Hepatocyte (in vitro differentiated cells): ENCODE measurements at regions not wholly inside any gene's neighbourhood (a gene's known extent, or its start where the extent isn't known, plus 50 kb on each side); places are given as distances from the start of the nearest gene placed in this dataset.

Experiments used
- DNase-seq: peaks from one replicate; pipeline ENCODE4 v3.0.0-alpha.2; 2016; ENCODE audit warnings: low spot score
- H2AFZ ChIP-seq: fragments of 200-600 bp; sonication (generic); 2 replicates; pipeline ENCODE4 v1.6.0; 2016; ENCODE audit warnings: antibody characterized with exemption, mild to moderate bottlenecking
- H3K27ac ChIP-seq: fragments of 200-600 bp; sonication (generic); 2 replicates; pipeline ENCODE4 v1.5.1; 2016; ENCODE audit warnings: mild to moderate bottlenecking
- H3K27me3 ChIP-seq: fragments of 200-600 bp; sonication (generic); 2 replicates; pipeline ENCODE4 v1.6.1; 2016
- H3K36me3 ChIP-seq: fragments of 200-600 bp; sonication (generic); replicated peaks from 2 replicates; pipeline ENCODE4 v1.5.1; 2016; ENCODE audit warnings: low read depth; ENCODE audit not compliant: insufficient read depth
- H3K4me1 ChIP-seq: fragments of 200-600 bp; sonication (generic); 2 replicates; pipeline ENCODE4 v1.5.1; 2016; ENCODE audit warnings: mild to moderate bottlenecking, moderate library complexity; ENCODE audit not compliant: insufficient read depth
- H3K4me2 ChIP-seq: fragments of 200-600 bp; sonication (generic); 2 replicates; pipeline ENCODE4 v1.6.0; 2016
- H3K4me3 ChIP-seq: fragments of 200-600 bp; sonication (generic); 2 replicates; pipeline ENCODE4 v1.5.1; 2016; ENCODE audit warnings: mild to moderate bottlenecking
- H3K79me2 ChIP-seq: fragments of 200-600 bp; sonication (generic); 2 replicates; pipeline ENCODE4 v1.6.0; 2017; ENCODE audit warnings: mild to moderate bottlenecking
- H3K9me2 ChIP-seq: fragments of 200-600 bp; sonication (generic); replicated peaks from 2 replicates; pipeline ENCODE4 v1.6.0; 2017; ENCODE audit warnings: mild to moderate bottlenecking; ENCODE audit not compliant: insufficient read depth
- H3K9me3 ChIP-seq: fragments of 200-600 bp; sonication (generic); 2 replicates; pipeline ENCODE4 v1.5.1; 2016; ENCODE audit warnings: low read depth, mild to moderate bottlenecking
- H4K20me1 ChIP-seq: fragments of 200-600 bp; sonication (generic); 2 replicates; pipeline ENCODE4 v1.6.0; 2016; ENCODE audit warnings: mild to moderate bottlenecking; ENCODE audit not compliant: insufficient read depth, poor library complexity, severe bottlenecking
- EZH2 ChIP-seq: fragments of 200-600 bp; sonication (generic); IDR thresholded peaks from 2 replicates; pipeline ENCODE4 v1.6.1; 2016; ENCODE audit warnings: antibody characterized with exemption, mild to moderate bottlenecking, borderline replicate concordance
- EZH2phosphoT487 ChIP-seq: fragments of 200-600 bp; sonication (generic); IDR thresholded peaks from one replicate; pipeline ENCODE4 v1.6.1; 2018; ENCODE audit warnings: antibody characterized with exemption, mild to moderate bottlenecking, low read depth, moderate library complexity; ENCODE audit not compliant: unreplicated experiment, severe bottlenecking
- WGBS: methylation state at CpG from one replicate; pipeline ENCODE4 v1.1.6; 2016; ENCODE audit warnings: low lambda C conversion rate; ENCODE audit errors: missing lambda C conversion rate; 5-methylcytosine and 5-hydroxymethylcytosine counted together
- TF ChIP-seq, protein P1 (sequence below): fragments of 200-600 bp; sonication (generic); IDR thresholded peaks from 2 replicates; pipeline ENCODE4 v1.5.1; 2016; ENCODE audit warnings: antibody characterized with exemption, mild to moderate bottlenecking; ENCODE audit not compliant: poor library complexity

- no peak overlapping the region for H3K4me2 ChIP-seq
- H3K36me3 ChIP-seq = no peaks in the 10 kb centered on the region
- H3K9me2 ChIP-seq = no peaks in the 10 kb centered on the region
- WGBS = 17% methylated on average over 2 of the region's 2 CpGs
- H2AFZ ChIP-seq = no peak overlapping the region
- no peaks in the 10 kb centered on the region for H3K4me1 ChIP-seq
- peak; percentile 53 for DNase-seq
- TF ChIP-seq EZH2 (no peak), EZH2phosphoT487 (no peak)
- TF ChIP-seq, protein P1, sequence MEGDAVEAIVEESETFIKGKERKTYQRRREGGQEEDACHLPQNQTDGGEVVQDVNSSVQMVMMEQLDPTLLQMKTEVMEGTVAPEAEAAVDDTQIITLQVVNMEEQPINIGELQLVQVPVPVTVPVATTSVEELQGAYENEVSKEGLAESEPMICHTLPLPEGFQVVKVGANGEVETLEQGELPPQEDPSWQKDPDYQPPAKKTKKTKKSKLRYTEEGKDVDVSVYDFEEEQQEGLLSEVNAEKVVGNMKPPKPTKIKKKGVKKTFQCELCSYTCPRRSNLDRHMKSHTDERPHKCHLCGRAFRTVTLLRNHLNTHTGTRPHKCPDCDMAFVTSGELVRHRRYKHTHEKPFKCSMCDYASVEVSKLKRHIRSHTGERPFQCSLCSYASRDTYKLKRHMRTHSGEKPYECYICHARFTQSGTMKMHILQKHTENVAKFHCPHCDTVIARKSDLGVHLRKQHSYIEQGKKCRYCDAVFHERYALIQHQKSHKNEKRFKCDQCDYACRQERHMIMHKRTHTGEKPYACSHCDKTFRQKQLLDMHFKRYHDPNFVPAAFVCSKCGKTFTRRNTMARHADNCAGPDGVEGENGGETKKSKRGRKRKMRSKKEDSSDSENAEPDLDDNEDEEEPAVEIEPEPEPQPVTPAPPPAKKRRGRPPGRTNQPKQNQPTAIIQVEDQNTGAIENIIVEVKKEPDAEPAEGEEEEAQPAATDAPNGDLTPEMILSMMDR = no peak
- H3K27me3 ChIP-seq = no peaks in the 10 kb centered on the region
- H3K9me3 ChIP-seq = no peaks in the 10 kb centered on the region
- no peaks in the 10 kb centered on the region for H3K79me2 ChIP-seq
- no peak overlapping the region for H3K27ac ChIP-seq
- no peak overlapping the region for H3K4me3 ChIP-seq
- no peaks in the 10 kb centered on the region for H4K20me1 ChIP-seq
Measured at GRCh38 chr12:75781532-75782046, 250.0 kb downstream of the PHLDA1 start.

DNA sequence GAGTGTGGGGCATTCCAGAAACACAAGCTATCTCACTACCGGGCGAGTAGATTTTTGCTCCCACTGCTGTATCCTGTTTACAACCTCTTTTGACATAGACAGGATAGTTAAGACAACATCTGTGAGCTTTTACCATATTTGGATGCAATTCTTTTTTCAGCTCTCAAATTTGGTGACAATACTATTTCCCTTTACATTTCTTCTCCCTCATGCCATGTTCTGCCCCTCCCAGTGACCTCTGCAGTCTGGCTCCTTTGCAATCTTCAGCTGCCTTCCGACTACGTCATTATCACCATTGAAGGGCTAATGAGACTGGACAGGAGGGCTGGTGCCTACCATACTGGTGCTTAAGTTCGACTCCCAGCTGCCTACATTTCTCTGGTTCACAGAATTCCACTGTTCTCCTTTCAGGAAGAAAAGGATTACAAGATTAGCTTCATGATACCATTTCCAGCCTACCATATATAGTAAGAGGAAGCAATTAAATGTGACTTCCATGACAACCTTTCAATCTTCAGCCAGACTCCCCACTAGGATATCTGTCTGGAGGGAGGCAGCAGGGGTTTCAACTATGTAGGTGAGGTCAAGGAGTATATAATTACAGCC lies 251.6 kb downstream of the PHLDA1 start:
- no peaks in the 10 kb centered on the region for H3K36me3 ChIP-seq
- no peaks in the 10 kb centered on the region for H3K27me3 ChIP-seq
- H3K27ac ChIP-seq = no peak overlapping the region
- TF ChIP-seq EZH2phosphoT487 (no peak), EZH2 (no peak)
- TF ChIP-seq, protein P1 = no peak
- H3K9me3 ChIP-seq = no peaks in the 10 kb centered on the region
- H3K9me2 ChIP-seq = no peaks in the 10 kb centered on the region
- H3K4me3 ChIP-seq = no peak overlapping the region
- H3K4me2 ChIP-seq = no peak overlapping the region
- H4K20me1 ChIP-seq = no peaks in the 10 kb centered on the region
- 61% methylated on average over 5 of the region's 5 CpGs for WGBS
- H2AFZ ChIP-seq = no peak overlapping the region
- no peaks in the 10 kb centered on the region for H3K79me2 ChIP-seq
- DNase-seq = no peak
- no peaks in the 10 kb centered on the region for H3K4me1 ChIP-seq

DNA sequence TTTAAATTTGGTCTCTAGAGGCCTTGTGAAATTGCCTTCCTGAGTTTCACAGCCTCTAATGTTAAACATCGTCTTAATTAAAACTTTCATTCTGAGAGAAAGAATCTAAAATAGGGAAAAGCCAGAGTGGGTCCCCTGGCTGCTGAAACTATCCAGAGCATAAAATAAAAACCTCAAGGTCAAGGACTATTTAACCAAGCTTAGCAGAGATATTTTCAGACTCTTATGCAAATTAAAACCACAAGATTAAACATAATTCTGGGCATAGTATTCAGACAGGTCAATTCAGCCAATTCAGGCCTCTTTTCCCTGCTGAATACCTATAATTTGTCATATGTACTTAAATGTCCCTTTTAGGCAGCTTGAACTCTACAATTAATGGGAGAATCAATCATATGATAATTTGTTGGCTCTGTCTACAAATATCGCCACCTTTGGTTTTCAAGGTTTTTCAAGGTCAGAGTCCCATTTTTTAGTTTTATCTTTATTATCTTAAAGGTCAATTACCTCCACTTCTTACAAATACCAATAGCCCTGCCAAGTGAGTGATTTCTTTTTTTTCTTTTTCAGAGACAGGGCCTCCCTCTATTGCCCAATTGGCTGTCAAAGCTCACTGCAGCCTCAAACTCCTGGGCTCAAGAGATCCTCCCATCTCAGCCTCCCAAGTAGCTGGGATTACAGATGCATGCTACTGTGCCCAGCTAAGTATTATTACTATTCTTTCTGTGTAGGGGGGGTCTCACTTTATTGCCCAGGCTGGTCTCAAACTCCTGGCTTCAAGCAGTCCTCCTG lies 257.1 kb downstream of the PHLDA1 start:
- Histone ChIP-seq H4K20me1 (no peaks in the 10 kb centered on the region), H3K27ac (peak overlapping the region; percentile 14), H3K9me3 (no peaks in the 10 kb centered on the region), H3K27me3 (no peaks in the 10 kb centered on the region), H3K4me2 (no peak overlapping the region), H2AFZ (no peak overlapping the region), H3K4me1 (no peaks in the 10 kb centered on the region), H3K36me3 (no peaks in the 10 kb centered on the region), H3K9me2 (no peaks in the 10 kb centered on the region), H3K79me2 (no peaks in the 10 kb centered on the region), H3K4me3 (no peak overlapping the region)
- no peak for DNase-seq
- TF ChIP-seq EZH2 = no peak
- WGBS = 62% methylated on average over 2 of the region's 2 CpGs

GRCh38 chr12:75773377-75773776 lies 258.2 kb downstream of the PHLDA1 start:
- Histone ChIP-seq H3K9me2 (no peaks in the 10 kb centered on the region), H3K9me3 (no peaks in the 10 kb centered on the region), H2AFZ (no peak overlapping the region), H3K4me1 (no peaks in the 10 kb centered on the region), H3K4me3 (no peak overlapping the region), H3K79me2 (no peaks in the 10 kb centered on the region), H3K27ac (no peak overlapping the region), H3K4me2 (no peak overlapping the region), H3K36me3 (no peaks in the 10 kb centered on the region), H3K27me3 (no peaks in the 10 kb centered on the region), H4K20me1 (no peaks in the 10 kb centered on the region)
- TF ChIP-seq EZH2phosphoT487 = no peak
- TF ChIP-seq, protein P1 = no peak
- TF ChIP-seq EZH2 = no peak
- no peak for DNase-seq
- 91% methylated on average over 6 of the region's 6 CpGs for WGBS
